HG02798 (cell line): ENCODE measurements at regions not wholly inside any gene's neighbourhood (a gene's known extent, or its start where the extent isn't known, plus 50 kb on each side); places are given as distances from the start of the nearest gene placed in this dataset.

Experiments
- ATAC-seq: cut with Tn5 transposase; IDR thresholded peaks from one replicate; pipeline ENCODE4 v1.9.1; 2021; ENCODE audit warnings: mild to moderate bottlenecking; ENCODE audit not compliant: unreplicated experiment, poor library complexity

DNA sequence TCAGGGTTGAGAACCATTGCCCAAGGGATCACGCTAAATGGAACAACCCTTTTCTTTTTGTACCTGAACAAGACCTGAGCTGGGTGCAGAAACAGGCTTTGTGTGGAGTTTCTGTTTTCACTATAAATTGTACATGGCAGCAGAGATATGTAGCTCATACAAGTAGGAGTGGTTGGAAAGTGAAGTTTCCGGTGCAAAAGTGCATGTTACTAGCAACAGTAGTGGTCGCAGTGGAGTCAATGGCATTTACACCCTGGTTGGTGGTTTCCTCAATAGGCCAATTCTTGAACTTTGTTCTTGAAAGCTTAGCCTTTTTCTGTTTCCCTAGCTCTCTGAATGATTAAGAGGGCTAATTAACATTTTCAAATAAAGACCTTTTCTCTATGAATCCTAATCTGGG lies 170.7 kb downstream of the NEBL start:
- no peak for ATAC-seq

DNA sequence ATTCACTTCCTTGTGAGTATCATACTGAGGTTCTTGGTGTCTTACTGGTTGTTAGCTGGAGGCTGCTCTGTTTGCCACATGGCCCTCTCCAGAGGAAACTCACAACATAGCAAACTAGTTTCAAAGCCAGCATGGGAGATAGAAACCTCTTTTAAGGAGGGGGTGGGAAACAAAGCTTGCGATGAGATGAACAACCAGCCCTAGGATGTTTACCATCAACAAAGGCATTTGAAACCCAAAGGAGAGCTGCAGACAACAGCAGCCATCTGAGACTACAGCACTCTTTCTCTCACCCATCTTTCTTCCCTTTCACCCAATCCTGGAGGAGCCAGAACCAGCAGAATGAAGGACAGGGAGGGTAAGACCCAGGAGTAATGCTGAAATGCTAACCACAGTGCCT lies 182.1 kb downstream of the NEBL start:
- ATAC-seq = no peak

DNA sequence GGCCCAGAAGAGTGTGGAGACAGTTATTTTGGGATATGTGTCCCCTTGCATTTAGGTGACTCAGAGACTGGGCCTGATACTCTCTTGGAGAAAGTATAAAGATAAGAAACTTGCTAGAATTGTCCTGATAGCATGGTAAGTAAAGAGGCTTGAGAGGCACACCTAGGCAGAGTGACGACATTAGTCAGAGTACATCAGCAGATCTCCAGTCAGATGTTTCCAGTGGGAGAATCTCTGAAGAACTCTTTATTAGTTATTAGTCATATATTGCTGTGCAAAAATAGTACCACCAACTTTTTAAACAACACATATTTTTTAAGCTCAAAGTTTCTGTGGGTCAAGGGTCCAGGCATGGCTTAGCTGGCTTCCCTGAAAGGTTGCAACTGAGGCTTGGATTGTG lies 182.6 kb downstream of the NEBL start:
- no peak for ATAC-seq

DNA sequence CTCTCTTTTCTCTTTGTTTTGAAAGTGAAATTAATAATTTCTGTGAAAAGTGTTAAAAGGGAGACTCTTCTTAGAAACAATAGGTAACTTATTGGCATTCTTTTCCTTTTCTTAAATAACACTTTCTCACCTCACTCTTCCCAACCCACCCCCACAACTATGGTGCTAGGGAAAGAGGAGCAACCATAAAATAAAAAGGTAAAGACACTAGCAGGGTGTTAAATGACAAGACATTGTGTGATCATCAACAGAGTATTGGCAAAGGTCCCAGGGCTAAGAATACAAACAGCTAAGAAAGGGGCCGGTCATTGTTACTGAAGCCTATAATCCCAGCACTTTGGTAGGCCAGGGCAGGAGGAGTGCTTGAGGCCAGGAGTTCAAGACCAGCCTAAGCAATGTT lies 183.7 kb downstream of the NEBL start:
- ATAC-seq = no peak

DNA sequence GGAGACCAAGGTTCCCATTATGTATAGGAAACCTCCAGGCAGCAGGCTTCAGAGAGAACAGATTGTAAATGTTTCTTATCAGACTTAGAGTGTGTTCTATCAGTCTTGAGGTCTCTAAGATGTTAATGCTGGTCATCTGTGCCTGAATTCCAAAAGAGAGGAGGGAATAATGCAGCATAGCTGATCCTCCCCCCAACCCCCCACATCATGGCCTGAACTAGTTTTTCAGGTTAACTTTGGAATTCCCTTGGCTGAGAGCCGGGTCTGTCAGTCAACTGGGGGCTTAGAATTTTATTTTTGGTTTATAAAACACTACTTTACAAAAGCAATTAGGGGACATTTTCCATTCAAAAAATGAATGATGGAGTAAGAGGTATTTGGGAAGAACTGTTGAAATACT lies 184.3 kb downstream of the NEBL start:
- no peak for ATAC-seq

- ATAC-seq = no peak
Measured at GRCh38 chr10:20709708-20710107, 187.4 kb downstream of the NEBL start.

DNA sequence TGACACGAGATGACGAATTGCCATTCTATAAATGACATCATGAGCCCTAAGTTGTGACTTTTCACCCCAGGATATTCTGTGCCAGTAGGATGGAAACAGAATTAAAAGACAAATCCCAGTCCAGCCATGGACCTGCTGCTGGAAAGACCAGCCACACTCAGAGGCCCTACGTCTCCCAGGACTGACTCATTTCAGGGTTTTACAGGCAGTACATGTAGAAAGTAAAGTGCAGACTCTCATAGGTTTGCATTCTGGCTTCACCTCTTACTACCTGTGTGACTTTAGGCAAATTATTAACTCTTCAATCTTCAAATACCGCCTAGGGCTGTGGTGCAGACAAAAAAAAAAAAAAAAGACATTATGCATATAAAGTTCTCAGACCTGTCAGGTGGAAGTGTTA lies 188.8 kb downstream of the NEBL start:
- no peak for ATAC-seq

GRCh38 chr10:20707251-20707650 lies 189.9 kb downstream of the NEBL start:
- ATAC-seq = no peak

DNA sequence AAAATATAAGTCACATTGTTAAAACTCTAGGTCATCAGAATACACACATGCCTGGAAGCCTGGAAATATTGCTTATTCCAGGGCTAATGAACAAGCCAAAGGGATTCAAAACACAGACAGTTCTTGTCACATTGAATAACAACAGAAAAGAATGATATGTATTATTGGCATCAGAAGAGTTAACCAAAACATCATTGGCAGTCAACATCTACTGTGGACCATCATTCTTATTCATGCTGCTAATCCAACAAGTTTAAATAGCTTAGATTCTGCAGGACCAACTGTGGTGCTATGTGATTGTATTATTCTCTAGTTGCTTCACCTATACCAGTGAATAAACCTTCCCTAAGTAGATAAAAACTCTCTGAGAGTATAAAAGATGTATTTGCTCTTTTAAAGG lies 198.3 kb downstream of the NEBL start:
- ATAC-seq = no peak

DNA sequence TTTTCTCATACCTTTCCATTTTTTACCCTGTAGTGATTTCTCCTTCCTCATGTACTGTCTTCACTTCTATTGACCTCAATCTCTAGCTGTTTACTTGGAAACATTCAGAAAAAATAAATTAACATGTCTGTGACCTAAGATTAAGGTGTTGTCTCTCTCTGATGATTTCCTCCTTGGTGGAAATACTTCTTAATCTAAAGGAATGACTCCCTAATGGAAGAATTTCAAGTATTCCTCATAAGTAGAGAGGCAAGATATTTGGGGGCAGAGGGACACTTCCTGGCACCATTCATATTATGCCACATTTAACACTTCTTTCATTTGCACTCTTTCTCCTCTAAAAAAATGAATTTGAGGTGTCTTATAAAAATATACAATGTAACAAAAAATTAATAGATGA lies 202.8 kb downstream of the NEBL start:
- no peak for ATAC-seq

DNA sequence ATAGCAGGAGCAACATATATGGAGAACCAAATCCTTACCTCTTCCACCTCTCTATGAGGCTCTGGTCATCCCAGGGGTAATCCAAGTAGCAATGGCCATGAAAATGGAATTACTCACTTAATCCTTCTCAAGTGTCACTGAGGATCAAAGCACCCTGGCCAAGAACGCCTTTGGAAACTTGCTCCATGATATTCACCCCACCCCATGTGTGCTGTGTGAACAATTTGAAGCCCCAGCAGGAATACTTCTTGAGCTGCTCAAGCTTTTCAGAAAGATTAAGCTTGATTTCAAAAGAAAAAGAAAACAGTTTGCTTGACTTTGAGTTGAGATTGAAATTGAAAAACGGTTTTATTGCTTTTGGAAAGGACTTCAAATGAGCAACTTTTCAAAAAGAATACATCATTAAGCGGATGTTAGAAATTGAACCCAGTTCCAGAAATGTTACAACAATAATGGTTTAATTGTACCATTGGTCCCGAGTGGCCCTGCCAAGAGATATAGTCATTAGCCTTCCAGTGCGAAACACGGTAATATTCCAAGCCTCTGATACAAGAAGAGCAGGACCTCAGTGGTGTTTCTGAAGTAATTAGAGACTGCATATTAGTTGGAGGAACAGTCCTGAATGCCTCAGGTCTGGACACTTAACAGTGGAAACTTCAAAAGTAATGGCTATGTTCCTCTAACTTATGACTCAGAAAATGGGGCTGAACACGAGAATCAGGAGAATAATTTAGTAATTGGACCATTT lies 208.1 kb downstream of the NEBL start:
- ATAC-seq = no peak

DNA sequence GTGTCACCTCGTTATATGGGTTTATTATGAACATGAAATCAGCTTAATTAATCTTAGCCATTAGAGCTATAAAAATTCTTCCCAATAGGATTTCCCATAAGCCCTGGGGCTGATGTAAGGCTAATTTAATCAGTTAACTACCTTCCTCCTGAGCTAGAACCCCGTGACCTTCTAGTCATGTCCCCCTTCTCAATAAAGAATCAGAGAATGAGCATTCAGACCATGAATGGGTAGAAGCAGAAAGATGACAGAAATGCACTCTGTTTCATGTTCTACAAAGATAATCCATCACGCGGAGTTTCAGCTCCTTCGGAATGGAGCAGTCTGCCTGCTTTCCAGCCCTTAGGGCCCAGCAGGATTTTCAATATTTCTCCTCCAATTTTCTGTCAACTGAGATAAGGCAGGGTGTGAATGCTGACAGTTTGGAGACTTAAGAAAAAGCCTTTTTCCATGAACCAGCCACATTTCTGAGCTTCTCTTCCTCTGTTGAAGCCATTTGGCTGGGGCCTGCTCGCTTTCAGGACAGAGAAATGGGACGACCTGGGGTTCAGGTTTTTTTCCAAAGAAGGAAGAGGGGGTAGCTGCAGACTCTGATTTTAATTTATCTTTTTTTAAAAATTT lies 211.0 kb downstream of the NEBL start:
- no peak for ATAC-seq

DNA sequence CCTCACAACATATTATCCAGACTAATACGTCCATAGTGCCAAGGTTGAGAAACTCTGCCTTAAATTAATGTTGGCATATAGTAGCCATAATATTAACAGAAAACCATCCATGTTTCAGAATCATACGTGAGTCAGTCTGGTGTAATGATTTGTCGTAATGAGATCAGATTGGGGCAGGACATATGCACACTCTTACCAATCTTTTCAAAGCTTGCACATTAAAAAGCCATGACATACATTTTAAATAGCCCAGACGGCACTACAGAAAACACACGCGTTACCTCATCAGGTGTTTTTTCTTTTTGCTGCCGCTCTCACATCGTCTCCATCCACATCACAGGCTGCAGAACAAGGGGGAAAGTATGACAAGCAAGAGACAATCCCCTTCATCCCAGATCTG lies 211.6 kb downstream of the NEBL start:
- no peak for ATAC-seq

DNA sequence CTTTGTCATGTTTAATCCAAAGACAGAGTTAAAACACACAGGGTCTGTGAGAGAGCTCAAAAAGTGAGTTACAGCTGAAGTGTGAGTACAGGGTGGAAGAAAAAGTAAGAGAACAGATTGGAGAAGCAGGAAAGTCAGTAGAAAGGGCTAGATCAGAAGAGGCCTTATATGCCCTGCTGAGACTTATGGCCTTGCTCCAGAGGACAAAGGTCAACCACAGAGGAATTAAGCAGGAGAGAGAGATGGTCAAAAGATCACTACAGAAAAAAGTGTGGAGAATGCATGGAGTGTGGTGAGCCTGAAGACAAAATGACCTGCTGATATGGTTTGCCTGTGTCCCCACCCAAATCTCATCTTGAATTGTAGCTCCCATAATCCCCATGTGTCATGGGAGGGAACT lies 213.8 kb downstream of the NEBL start:
- ATAC-seq = no peak

DNA sequence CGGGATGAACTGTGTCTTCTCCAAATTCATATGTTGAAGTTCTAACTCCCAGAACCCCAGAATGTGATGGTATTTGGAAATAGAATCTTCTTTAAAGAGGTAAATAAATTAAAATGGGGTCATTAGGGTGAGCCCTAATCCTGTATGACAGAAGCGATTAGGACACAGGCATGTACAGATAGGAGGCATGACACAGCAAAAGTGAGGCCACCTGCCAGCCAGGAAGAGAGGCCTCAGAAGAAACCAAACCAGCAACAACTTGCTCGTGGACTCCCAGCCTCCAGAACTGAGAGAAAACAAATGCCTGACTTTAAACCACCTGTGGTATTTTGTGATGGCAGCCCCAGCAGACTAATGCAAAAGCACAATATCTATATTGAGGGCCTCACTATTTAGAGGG lies 214.3 kb downstream of the NEBL start:
- no peak for ATAC-seq

DNA sequence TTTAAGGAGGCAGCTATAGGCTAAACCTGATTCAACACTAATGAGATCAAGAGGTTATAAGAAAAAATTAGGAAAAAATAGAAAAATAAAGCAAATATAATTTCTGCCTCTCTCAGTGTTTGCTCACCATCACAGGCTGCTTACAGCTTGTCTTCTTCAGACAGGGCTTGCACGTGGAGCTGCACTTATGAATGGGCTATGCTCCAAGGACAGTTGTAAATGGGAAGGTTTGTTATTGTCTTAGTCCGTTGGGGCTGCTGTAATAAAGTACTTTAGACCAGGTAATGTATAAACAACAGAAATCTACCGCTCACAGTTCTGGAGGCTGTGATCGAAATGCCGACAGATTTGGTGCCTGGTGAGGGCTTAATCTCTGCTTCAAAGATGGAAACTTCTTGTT lies 219.8 kb downstream of the NEBL start:
- ATAC-seq = no peak

GRCh38 chr10:20674926-20675325 lies 222.2 kb downstream of the NEBL start:
- no peak for ATAC-seq

- no peak for ATAC-seq
Measured at GRCh38 chr10:20673175-20673574, 223.9 kb downstream of the NEBL start.

- no peak for ATAC-seq
Measured at GRCh38 chr10:20672741-20673140, 224.4 kb downstream of the NEBL start.

GRCh38 chr10:20670579-20670978 lies 226.5 kb downstream of the NEBL start:
- ATAC-seq = no peak

DNA sequence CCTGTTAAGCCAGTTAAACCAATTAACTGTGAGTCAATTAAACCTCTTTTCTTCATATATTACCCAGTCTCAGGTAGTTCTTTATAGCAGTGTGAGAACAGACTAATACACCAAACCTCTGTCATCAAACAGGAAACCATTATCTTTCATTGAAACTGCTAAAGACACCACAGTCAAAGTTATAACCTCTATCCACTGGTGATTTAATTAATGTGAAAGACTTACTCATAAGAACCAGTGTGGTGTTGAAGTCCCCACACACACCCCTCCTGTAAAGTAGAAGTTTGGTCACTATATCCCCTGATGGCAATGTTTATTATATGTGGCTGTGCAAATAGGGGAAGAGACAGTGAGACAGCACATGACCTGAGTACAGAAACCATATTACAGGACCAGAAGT lies 228.1 kb downstream of the NEBL start:
- no peak for ATAC-seq

GRCh38 chr10:20662742-20663141 lies 234.4 kb downstream of the NEBL start:
- no peak for ATAC-seq
